K562 (cell line): ENCODE measurements at regions not wholly inside any gene's neighbourhood (a gene's known extent, or its start where the extent isn't known, plus 50 kb on each side); places are given as distances from the start of the nearest gene placed in this dataset.

Experiments
- ERF ChIP-seq: fragments of 450-650 bp; formaldehyde crosslinking; IDR thresholded peaks from 2 replicates; pipeline ENCODE4 v1.4.0; 2020; ENCODE audit warnings: mild to moderate bottlenecking, mixed read lengths
- HDAC2 ChIP-seq: fragments of 450-650 bp; IDR thresholded peaks from 2 replicates; pipeline ENCODE4 v1.6.1; 2016; ENCODE audit warnings: mild to moderate bottlenecking
- POLR2B ChIP-seq: fragments of 450-650 bp; IDR thresholded peaks from 2 replicates; pipeline ENCODE4 v1.6.1; 2018; ENCODE audit warnings: low read depth; ENCODE audit not compliant: partially characterized antibody
- PRDM10 ChIP-seq: fragments of 450-650 bp; IDR thresholded peaks from 2 replicates; pipeline ENCODE4 v1.6.1; 2018; ENCODE audit not compliant: partially characterized antibody

GRCh38 chr7:130222-130572, 62.2 kb upstream of the FAM20C start:
- TF ChIP-seq ERF (CRISPR knock-in tag) (no peak), HDAC2 (no peak), POLR2B (no peak), PRDM10 (no peak)
